Kidney (tissue), 13 donors: ENCODE measurements at regions not wholly inside any gene's neighbourhood (a gene's known extent, or its start where the extent isn't known, plus 50 kb on each side); places are given as distances from the start of the nearest gene placed in this dataset.

Experiments used
- DNase-seq, 5 donors: peaks; one replicate each; pipeline ENCODE4 v3.0.0-alpha.2; 2013 to 2020
- FAIRE-seq: peaks from 2 replicates; lab custom pipeline; 2012; peaks lifted over from hg19 to GRCh38; lab: Jason Lieb, UNC
- H3K27ac ChIP-seq, 2 donors: one replicate each; pipeline ENCODE4 v1.7.0; 2013; ENCODE audit warnings: low read depth in 2 of 2, low read length in 2 of 2, inconsistent platforms in 1 of 2
- H3K27me3 ChIP-seq: one replicate; pipeline ENCODE4 v1.7.1; 2013; ENCODE audit warnings: low read length, inconsistent platforms; ENCODE audit not compliant: control insufficient read depth, insufficient read depth
- H3K36me3 ChIP-seq, 3 donors: one replicate each; pipeline versions ENCODE4 v1.7.0 to v1.7.1; 2013; ENCODE audit warnings: low read length in 3 of 3, control low read depth in 1 of 3, inconsistent platforms in 1 of 3; ENCODE audit not compliant: insufficient read depth in 3 of 3, control insufficient read depth in 2 of 3
- H3K4me1 ChIP-seq, 3 donors: one replicate each; pipeline versions ENCODE4 v1.7.0 to v1.7.1; 2013; ENCODE audit warnings: low read length in 3 of 3, inconsistent platforms in 1 of 3, low read depth in 1 of 3; ENCODE audit not compliant: control insufficient read depth in 2 of 3, insufficient read depth in 2 of 3
- H3K4me3 ChIP-seq, 3 donors: one replicate each; pipeline versions ENCODE4 v1.7.0 to v1.8.1; 2013; ENCODE audit warnings: low read length in 3 of 3, control low read depth in 1 of 3, inconsistent platforms in 1 of 3
- H3K9ac ChIP-seq, 3 donors: one replicate each; pipeline versions ENCODE4 v1.7.0 to v1.7.1; 2013; ENCODE audit warnings: low read length in 3 of 3, control low read depth in 1 of 3, inconsistent platforms in 1 of 3
- H3K9me3 ChIP-seq, 3 donors: one replicate each; pipeline versions ENCODE4 v1.7.0 to v1.7.1; 2013; ENCODE audit warnings: low read length in 3 of 3, control low read depth in 1 of 3, inconsistent platforms in 1 of 3; ENCODE audit not compliant: control insufficient read depth in 2 of 3, insufficient read depth in 1 of 3
- intact Hi-C: fragments of 100-400 bp; cut with DNase I; formaldehyde crosslinking; loops from one replicate; pipeline ENCODE4 v1.11.1; 2022
- TF ChIP-seq, protein P1 (sequence below): IDR thresholded peaks from 3 replicates; pipeline ENCODE4 v1.5.1; 2012; ENCODE audit warnings: mild to moderate bottlenecking, moderate library complexity, borderline replicate concordance; ENCODE audit not compliant: insufficient read depth; ENCODE audit errors: extremely low read depth
- donor health status: control.
- donor health status: control.
- donor health status: control.
- donor health status: control.
- donor health status: control.
- donor health status: DM: yes; HTN: yes; CAD: no.
- donor health status: Normal renal cell carcinoma (clear cell type).

DNA sequence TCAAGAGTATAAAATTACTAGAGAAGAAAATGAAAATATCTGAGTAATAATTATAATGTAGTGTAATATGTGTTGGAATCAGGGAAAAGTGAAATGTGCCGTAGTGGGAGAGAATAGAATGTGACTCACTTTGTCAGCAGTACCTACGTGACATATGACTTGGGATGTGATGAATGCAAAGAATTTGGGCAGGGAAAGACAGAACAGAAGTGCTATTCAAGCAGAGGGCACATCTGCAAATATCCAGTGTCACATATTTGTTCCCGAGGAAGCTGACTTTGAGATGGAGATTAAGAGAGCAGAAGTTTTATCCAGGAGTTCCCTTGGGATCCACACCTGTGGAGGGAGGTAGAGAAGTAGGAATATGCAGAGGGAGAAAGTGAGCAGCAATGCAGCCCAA, 69.3 kb upstream of the HS3ST1 start:
- H3K27me3 ChIP-seq, result no peaks in the 10 kb centered on the region
- no peak overlapping the region for H3K4me3 ChIP-seq
- FAIRE-seq (no peak), DNase-seq (no peak)
- H3K4me1 ChIP-seq, result no peaks in the 10 kb centered on the region
- H3K9me3 ChIP-seq, result peaks cover 0 to 10% (median 0%) of the 10 kb centered on the region in 3 donors
- no peak overlapping the region for H3K27ac ChIP-seq
- H3K9ac ChIP-seq, result no peak overlapping the region
- no peaks in the 10 kb centered on the region for H3K36me3 ChIP-seq
- TF ChIP-seq, protein P1, sequence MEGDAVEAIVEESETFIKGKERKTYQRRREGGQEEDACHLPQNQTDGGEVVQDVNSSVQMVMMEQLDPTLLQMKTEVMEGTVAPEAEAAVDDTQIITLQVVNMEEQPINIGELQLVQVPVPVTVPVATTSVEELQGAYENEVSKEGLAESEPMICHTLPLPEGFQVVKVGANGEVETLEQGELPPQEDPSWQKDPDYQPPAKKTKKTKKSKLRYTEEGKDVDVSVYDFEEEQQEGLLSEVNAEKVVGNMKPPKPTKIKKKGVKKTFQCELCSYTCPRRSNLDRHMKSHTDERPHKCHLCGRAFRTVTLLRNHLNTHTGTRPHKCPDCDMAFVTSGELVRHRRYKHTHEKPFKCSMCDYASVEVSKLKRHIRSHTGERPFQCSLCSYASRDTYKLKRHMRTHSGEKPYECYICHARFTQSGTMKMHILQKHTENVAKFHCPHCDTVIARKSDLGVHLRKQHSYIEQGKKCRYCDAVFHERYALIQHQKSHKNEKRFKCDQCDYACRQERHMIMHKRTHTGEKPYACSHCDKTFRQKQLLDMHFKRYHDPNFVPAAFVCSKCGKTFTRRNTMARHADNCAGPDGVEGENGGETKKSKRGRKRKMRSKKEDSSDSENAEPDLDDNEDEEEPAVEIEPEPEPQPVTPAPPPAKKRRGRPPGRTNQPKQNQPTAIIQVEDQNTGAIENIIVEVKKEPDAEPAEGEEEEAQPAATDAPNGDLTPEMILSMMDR, result no peak
- intact Hi-C loops, result no loop called here

DNA sequence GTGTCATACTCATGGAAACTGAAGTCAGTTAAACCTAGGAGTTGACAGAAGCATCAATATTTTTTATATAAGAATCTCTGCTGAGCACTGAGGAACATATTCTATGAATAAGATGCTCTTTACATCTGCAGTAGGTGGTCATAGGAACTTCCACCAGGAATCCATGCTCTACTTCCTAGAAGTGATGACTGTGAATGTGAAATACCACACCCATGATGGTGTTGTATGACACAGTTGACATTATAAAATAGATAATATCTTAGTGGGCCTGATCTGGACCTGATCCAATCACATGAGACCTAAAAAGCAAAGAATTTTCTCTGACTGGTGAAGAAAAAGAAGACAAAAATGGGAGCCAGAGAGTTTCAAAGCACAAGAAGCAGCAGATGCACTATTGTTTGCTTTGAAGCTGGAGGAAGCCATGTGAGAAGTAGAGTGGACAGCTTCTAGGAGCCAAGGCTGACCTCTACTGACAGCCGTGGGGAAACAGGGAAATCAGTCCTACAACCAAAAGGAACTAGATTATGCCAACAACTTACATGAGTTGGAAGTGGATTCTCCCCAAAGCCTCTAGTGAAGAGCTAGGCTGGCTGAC, 68.6 kb upstream of the HS3ST1 start:
- TF ChIP-seq, protein P1, result no peak
- intact Hi-C loops, result no loop called here
- no peak overlapping the region for H3K9ac ChIP-seq
- DNase-seq (no peak), FAIRE-seq (no peak)
- no peak overlapping the region for H3K27ac ChIP-seq
- no peaks in the 10 kb centered on the region for H3K36me3 ChIP-seq
- no peaks in the 10 kb centered on the region for H3K27me3 ChIP-seq
- no peaks in the 10 kb centered on the region for H3K4me1 ChIP-seq
- peaks cover 0 to 10% (median 0%) of the 10 kb centered on the region in 3 donors for H3K9me3 ChIP-seq
- no peak overlapping the region for H3K4me3 ChIP-seq

DNA sequence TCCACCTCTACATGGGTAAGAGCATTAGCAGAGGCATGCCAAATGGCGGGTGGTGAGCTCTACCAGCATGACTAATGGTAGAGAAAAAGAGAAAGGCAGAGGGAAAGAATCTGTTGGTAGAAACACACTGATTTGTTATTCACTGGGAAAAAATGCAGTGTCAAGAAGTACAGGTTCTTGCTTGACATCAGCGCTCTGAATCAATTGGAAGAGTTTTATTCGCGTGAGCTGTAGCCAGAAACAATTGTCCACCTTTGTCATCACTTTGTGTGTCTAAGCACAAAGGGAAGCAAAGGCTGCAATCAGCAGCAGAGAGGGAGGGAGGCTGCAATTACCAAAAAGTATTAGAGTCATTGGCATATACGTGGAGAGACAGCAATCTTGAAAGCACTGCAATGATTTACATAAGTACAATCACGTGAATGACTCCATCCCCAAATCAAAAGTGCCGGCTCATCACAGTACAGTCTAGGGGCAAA, 67.7 kb upstream of the HS3ST1 start:
- no peak overlapping the region for H3K4me3 ChIP-seq
- H3K4me1 ChIP-seq, result no peaks in the 10 kb centered on the region
- DNase-seq, result no peak
- TF ChIP-seq, protein P1, result no peak
- no peaks in the 10 kb centered on the region for H3K27me3 ChIP-seq
- H3K27ac ChIP-seq, result no peak overlapping the region
- no peak overlapping the region for H3K9ac ChIP-seq
- H3K36me3 ChIP-seq, result no peaks in the 10 kb centered on the region
- no peak for FAIRE-seq
- intact Hi-C loops, result no loop called here
- peaks cover 0 to 10% (median 0%) of the 10 kb centered on the region in 3 donors for H3K9me3 ChIP-seq

DNA sequence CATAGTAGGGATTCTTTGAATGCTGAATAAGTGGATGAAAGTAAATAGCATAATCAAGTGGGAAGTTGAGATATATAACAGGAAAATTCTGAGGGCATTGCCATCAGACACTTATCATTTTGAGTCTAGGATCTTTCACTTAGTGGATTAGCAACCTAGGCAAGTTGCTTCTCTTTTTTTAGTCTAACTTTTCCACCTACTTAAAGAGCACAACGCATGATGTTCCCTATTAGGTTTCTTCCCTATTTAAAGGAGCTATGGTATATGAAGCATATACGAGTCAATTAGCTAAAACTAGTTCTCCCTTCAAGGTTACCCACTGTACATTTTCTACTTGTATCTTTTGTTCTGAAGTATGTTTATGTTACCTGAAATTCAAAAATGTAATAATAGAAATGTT, 67.1 kb upstream of the HS3ST1 start:
- intact Hi-C loops, result no loop called here
- Histone ChIP-seq H3K27ac (no peak overlapping the region), H3K36me3 (no peaks in the 10 kb centered on the region), H3K4me1 (no peaks in the 10 kb centered on the region), H3K27me3 (no peaks in the 10 kb centered on the region), H3K9me3 (peaks cover 0 to 10% (median 0%) of the 10 kb centered on the region in 3 donors), H3K9ac (no peak overlapping the region), H3K4me3 (no peak overlapping the region)
- no peak for DNase-seq
- TF ChIP-seq, protein P1, result no peak
- no peak for FAIRE-seq
